OCI-LY1 (cell line): ENCODE measurements at regions not wholly inside any gene's neighbourhood (a gene's known extent, or its start where the extent isn't known, plus 50 kb on each side); places are given as distances from the start of the nearest gene placed in this dataset.
"Not testable (repeated sequence)": the region's sequence is repeated elsewhere in the genome, so short reads cannot be mapped to it uniquely, and the experiment has no call there.

Experiments
- CTCF ChIP-seq: fragments of 200-600 bp; sonication (generic), shearing (Covaris generic); IDR thresholded peaks from 2 replicates; pipeline ENCODE4 v1.5.1; 2017; ENCODE audit warnings: mild to moderate bottlenecking, antibody characterized with exemption, low read length, moderate library complexity, mixed read lengths
- EZH2 ChIP-seq: fragments of 200-600 bp; sonication (generic), shearing (Covaris generic); IDR thresholded peaks from 2 replicates; pipeline ENCODE4 v1.8.0; 2017; ENCODE audit warnings: borderline replicate concordance, mixed run types, mild to moderate bottlenecking, antibody characterized with exemption, low read length, moderate library complexity, mixed read lengths

- not testable (repeated sequence) for TF ChIP-seq CTCF, EZH2
These were observed 404.3 kb downstream of the CD83 start for GRCh38 chr6:14521861-14522260.
